Mesothelial cell of epicardium (in vitro differentiated cells): ENCODE measurements at regions not wholly inside any gene's neighbourhood (a gene's known extent, or its start where the extent isn't known, plus 50 kb on each side); places are given as distances from the start of the nearest gene placed in this dataset.

Source experiments
- DNase-seq, 2 experiments: peaks; one replicate each; pipeline ENCODE4 v3.0.0; 2021; ENCODE audit warnings: low spot score in 2 of 2; ENCODE audit not compliant: unreplicated experiment in 2 of 2
- H3K27ac Mint-ChIP-seq: 2 replicates; pipeline ENCODE4 v1.8.0; 2021; ENCODE audit warnings: mixed read lengths
- H3K27me3 Mint-ChIP-seq: 2 replicates; pipeline ENCODE4 v1.8.0; 2021; ENCODE audit warnings: low read depth, mixed read lengths
- H3K36me3 Mint-ChIP-seq: 2 replicates; pipeline ENCODE4 v1.8.0; 2021; ENCODE audit warnings: mixed read lengths
- H3K4me1 Mint-ChIP-seq: 2 replicates; pipeline ENCODE4 v1.8.0; 2021; ENCODE audit warnings: mixed read lengths
- H3K4me3 Mint-ChIP-seq: 2 replicates; pipeline ENCODE4 v1.8.0; 2021; ENCODE audit warnings: mild to moderate bottlenecking, moderate library complexity, mixed read lengths
- H3K9me3 Mint-ChIP-seq: 2 replicates; pipeline ENCODE4 v1.8.0; 2021; ENCODE audit warnings: mixed read lengths
- TF ChIP-seq, protein P1 (sequence below): fragments of 200-600 bp; sonication (generic); IDR thresholded peaks from one replicate; pipeline ENCODE4 v1.5.0; 2021; ENCODE audit warnings: antibody characterized with exemption; ENCODE audit not compliant: unreplicated experiment

DNA sequence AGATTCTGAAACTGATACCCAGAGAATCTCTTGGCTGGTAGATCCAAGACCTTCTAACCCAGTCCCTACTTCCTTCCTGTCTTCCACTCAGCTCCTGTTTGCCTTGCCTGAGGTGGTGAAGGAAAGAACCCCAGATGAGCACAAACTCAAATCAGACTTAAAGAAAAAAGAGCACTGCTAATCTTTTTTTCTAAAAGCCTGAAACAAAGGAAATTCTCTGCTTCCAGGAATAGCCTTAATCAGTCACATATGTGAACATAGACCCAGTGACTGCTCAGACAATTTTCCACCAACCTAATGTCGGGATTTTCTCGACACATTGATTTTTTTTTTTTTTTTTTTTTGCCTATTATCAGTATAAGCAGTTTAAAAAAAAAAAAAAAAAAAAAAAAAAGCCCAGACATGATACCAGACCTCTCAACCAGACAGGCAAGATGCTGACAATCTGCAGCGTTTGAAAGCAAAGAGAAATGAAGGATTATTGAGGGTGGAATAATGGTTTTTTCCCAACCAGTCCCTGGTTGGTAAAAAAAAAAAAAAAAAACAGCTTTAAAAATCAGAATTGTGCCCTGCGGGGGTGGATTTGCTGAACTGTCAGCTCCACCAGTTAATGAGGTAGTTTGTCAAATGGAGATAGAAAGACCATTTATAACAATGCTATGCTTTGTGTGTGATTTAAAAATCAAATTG lies 256.8 kb upstream of the RARB start:
- Mint-ChIP-seq H3K4me3 (no peak overlapping the region), H3K4me1 (peaks cover 37% of the 10 kb centered on the region), H3K9me3 (peaks cover 13% of the 10 kb centered on the region), H3K27ac (peak overlapping the region; percentile 99), H3K27me3 (no peaks in the 10 kb centered on the region), H3K36me3 (peaks cover 15% of the 10 kb centered on the region)
- TF ChIP-seq, protein P1, sequence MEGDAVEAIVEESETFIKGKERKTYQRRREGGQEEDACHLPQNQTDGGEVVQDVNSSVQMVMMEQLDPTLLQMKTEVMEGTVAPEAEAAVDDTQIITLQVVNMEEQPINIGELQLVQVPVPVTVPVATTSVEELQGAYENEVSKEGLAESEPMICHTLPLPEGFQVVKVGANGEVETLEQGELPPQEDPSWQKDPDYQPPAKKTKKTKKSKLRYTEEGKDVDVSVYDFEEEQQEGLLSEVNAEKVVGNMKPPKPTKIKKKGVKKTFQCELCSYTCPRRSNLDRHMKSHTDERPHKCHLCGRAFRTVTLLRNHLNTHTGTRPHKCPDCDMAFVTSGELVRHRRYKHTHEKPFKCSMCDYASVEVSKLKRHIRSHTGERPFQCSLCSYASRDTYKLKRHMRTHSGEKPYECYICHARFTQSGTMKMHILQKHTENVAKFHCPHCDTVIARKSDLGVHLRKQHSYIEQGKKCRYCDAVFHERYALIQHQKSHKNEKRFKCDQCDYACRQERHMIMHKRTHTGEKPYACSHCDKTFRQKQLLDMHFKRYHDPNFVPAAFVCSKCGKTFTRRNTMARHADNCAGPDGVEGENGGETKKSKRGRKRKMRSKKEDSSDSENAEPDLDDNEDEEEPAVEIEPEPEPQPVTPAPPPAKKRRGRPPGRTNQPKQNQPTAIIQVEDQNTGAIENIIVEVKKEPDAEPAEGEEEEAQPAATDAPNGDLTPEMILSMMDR, result no peak
- DNase-seq, result no peak

GRCh38 chr3:25171897-25172296 lies 256.2 kb upstream of the RARB start:
- TF ChIP-seq, protein P1, result no peak
- Mint-ChIP-seq H3K27ac (peak overlapping the region; percentile 84), H3K4me3 (no peak overlapping the region), H3K9me3 (peaks cover 13% of the 10 kb centered on the region), H3K27me3 (no peaks in the 10 kb centered on the region), H3K4me1 (peaks cover 35% of the 10 kb centered on the region), H3K36me3 (peaks cover 15% of the 10 kb centered on the region)
- no peak for DNase-seq

DNA sequence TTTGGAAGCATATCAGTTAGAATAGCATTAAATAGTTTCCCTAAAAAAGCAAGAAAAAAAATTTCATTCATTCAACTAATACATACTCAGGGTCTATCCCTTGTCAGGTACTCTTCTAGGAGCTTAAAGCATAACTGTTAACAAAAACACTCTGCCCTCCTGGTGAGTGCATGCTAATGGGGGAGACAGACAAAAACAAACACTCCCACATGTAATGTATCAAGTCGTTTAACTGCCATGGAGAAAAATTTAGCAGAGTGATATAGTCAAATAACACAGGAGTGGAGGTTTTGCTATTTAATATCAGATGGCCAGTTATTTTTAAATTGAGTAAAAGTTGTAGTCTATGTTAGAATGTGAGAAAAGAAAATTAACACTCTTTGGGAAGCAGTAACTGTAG lies 254.5 kb upstream of the RARB start:
- Mint-ChIP-seq H3K9me3 (peaks cover 6% of the 10 kb centered on the region), H3K4me1 (peaks cover 46% of the 10 kb centered on the region), H3K4me3 (no peak overlapping the region), H3K36me3 (peaks cover 5% of the 10 kb centered on the region), H3K27me3 (no peaks in the 10 kb centered on the region), H3K27ac (peak overlapping the region; percentile 64)
- TF ChIP-seq, protein P1, result no peak
- no peak for DNase-seq

GRCh38 chr3:25174251-25174650 lies 253.8 kb upstream of the RARB start:
- Mint-ChIP-seq H3K27me3 (no peaks in the 10 kb centered on the region), H3K4me1 (peaks cover 51% of the 10 kb centered on the region), H3K9me3 (no peaks in the 10 kb centered on the region), H3K27ac (no peak overlapping the region), H3K4me3 (no peak overlapping the region), H3K36me3 (no peaks in the 10 kb centered on the region)
- DNase-seq, result no peak
- TF ChIP-seq, protein P1, result no peak

GRCh38 chr3:25177041-25177440 lies 251.0 kb upstream of the RARB start:
- Mint-ChIP-seq H3K36me3 (peaks cover 10% of the 10 kb centered on the region), H3K27ac (peak overlapping the region; percentile 62), H3K4me1 (peaks cover 46% of the 10 kb centered on the region), H3K9me3 (peaks cover 9% of the 10 kb centered on the region), H3K4me3 (no peak overlapping the region), H3K27me3 (no peaks in the 10 kb centered on the region)
- no peak for DNase-seq
- TF ChIP-seq, protein P1, result no peak
